ENCODE measurements at regions not wholly inside any gene's neighbourhood (a gene's known extent, or its start where the extent isn't known, plus 50 kb on each side); places are given as distances from the start of the nearest gene placed in this dataset.

- ChIA-PET POLR2A (no interaction called here), CTCF (no interaction called here)
- Histone ChIP-seq H3K4me1 (ENCODE audit: control insufficient read depth, insufficient read depth, low read length) (no peaks in the 10 kb centered on the region), H3K36me3 (ENCODE audit: control insufficient read depth in 2 of 2, insufficient read depth in 1 of 2, low read length in 2 of 2) (no peaks in the 10 kb centered on the region), H3K9me3 (ENCODE audit: control insufficient read depth, insufficient read depth, low read depth, low read length) (no peaks in the 10 kb centered on the region), H3K4me3 (ENCODE audit: low read depth, low read length) (no peak overlapping the region), H3K27ac (ENCODE audit: extremely low read depth, low read depth, low read length) (no peak overlapping the region)
- TF ChIP-seq ZNF354C (tag by site-specific recombination; IDR thresholded peaks at IDR 0.05; ENCODE audit: borderline replicate concordance, low read depth) (no peak), ZBTB1 (tag by site-specific recombination; IDR thresholded peaks at IDR 0.05) (no peak), ZNF148 (tag by site-specific recombination; IDR thresholded peaks at IDR 0.05; ENCODE audit: borderline replicate concordance) (no peak), ZNF704 (tag by site-specific recombination; IDR thresholded peaks at IDR 0.05) (no peak), ZNF473 (tag by site-specific recombination; IDR thresholded peaks at IDR 0.05) (no peak), ZNF184 (tag by site-specific recombination; IDR thresholded peaks at IDR 0.05) (no peak), ZNF10 (tag by site-specific recombination; IDR thresholded peaks at IDR 0.05) (no peak), KLF1 (tag by site-specific recombination; IDR thresholded peaks at IDR 0.05) (no peak), ZNF423 (tag by site-specific recombination; IDR thresholded peaks at IDR 0.05) (no peak), YY2 (tag by site-specific recombination; IDR thresholded peaks at IDR 0.05) (no peak), ZEB2 (tag by site-specific recombination; IDR thresholded peaks at IDR 0.05) (no peak), ZNF19 (tag by site-specific recombination; IDR thresholded peaks at IDR 0.05; ENCODE audit: low read depth) (no peak)
- TF ChIP-seq, protein P1, sequence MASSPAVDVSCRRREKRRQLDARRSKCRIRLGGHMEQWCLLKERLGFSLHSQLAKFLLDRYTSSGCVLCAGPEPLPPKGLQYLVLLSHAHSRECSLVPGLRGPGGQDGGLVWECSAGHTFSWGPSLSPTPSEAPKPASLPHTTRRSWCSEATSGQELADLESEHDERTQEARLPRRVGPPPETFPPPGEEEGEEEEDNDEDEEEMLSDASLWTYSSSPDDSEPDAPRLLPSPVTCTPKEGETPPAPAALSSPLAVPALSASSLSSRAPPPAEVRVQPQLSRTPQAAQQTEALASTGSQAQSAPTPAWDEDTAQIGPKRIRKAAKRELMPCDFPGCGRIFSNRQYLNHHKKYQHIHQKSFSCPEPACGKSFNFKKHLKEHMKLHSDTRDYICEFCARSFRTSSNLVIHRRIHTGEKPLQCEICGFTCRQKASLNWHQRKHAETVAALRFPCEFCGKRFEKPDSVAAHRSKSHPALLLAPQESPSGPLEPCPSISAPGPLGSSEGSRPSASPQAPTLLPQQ (tag by site-specific recombination; IDR thresholded peaks at IDR 0.05) = no peak
- TF ChIP-seq, protein P2, sequence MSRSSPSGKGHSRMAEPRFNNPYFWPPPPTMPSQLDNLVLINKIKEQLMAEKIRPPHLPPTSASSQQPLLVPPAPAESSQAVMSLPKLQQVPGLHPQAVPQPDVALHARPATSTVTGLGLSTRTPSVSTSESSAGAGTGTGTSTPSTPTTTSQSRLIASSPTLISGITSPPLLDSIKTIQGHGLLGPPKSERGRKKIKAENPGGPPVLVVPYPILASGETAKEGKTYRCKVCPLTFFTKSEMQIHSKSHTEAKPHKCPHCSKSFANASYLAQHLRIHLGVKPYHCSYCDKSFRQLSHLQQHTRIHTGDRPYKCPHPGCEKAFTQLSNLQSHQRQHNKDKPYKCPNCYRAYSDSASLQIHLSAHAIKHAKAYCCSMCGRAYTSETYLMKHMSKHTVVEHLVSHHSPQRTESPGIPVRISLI (tag by site-specific recombination; IDR thresholded peaks at IDR 0.05) = no peak
Observed at GRCh38 chr10:4319870-4320367, 506.1 kb upstream of the AKR1E2 start.

- no peaks in the 10 kb centered on the region for H3K4me1 ChIP-seq (ENCODE audit: control insufficient read depth, insufficient read depth, low read length)
- POLR2A ChIA-PET = no interaction called here
- H3K9me3 ChIP-seq (ENCODE audit: control insufficient read depth, insufficient read depth, low read depth, low read length) = no peaks in the 10 kb centered on the region
- no peaks in the 10 kb centered on the region for H3K36me3 ChIP-seq (ENCODE audit: control insufficient read depth in 2 of 2, insufficient read depth in 1 of 2, low read length in 2 of 2)
- no peak overlapping the region for H3K27ac ChIP-seq (ENCODE audit: extremely low read depth, low read depth, low read length)
- CTCF ChIA-PET = no interaction called here
- H3K4me3 ChIP-seq (ENCODE audit: low read depth, low read length) = no peak overlapping the region
- no peak for TF ChIP-seq ZBTB49 (tag by site-specific recombination; IDR thresholded peaks at IDR 0.05; ENCODE audit: low read depth)
- TF ChIP-seq ZBTB11 (tag by site-specific recombination; conservative IDR thresholded peaks at IDR 0.05; ENCODE audit: low read depth) = no peak
- no peak for TF ChIP-seq GFI1B (tag by site-specific recombination; IDR thresholded peaks at IDR 0.05)
- TF ChIP-seq, protein P3, sequence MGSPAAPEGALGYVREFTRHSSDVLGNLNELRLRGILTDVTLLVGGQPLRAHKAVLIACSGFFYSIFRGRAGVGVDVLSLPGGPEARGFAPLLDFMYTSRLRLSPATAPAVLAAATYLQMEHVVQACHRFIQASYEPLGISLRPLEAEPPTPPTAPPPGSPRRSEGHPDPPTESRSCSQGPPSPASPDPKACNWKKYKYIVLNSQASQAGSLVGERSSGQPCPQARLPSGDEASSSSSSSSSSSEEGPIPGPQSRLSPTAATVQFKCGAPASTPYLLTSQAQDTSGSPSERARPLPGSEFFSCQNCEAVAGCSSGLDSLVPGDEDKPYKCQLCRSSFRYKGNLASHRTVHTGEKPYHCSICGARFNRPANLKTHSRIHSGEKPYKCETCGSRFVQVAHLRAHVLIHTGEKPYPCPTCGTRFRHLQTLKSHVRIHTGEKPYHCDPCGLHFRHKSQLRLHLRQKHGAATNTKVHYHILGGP (tag by site-specific recombination; IDR thresholded peaks at IDR 0.05) = no peak
- TF ChIP-seq ZNF214 (tag by site-specific recombination; IDR thresholded peaks at IDR 0.05; ENCODE audit: borderline replicate concordance) = no peak
- no peak for TF ChIP-seq ZNF24 (tag by site-specific recombination; IDR thresholded peaks at IDR 0.05)
- TF ChIP-seq ZNF19 (tag by site-specific recombination; IDR thresholded peaks at IDR 0.05; ENCODE audit: low read depth) = no peak
- TF ChIP-seq ZNF221 (tag by site-specific recombination; IDR thresholded peaks at IDR 0.05; ENCODE audit: borderline replicate concordance) = no peak
Observed at GRCh38 chr10:4316161-4316810, 509.7 kb upstream of the AKR1E2 start.
